ENCODE measurements at regions not wholly inside any gene's neighbourhood (a gene's known extent, or its start where the extent isn't known, plus 50 kb on each side); places are given as distances from the start of the nearest gene placed in this dataset.
A peak's percentile ranks its signal among the peaks of the same experiment; 100 is the strongest.

DNA sequence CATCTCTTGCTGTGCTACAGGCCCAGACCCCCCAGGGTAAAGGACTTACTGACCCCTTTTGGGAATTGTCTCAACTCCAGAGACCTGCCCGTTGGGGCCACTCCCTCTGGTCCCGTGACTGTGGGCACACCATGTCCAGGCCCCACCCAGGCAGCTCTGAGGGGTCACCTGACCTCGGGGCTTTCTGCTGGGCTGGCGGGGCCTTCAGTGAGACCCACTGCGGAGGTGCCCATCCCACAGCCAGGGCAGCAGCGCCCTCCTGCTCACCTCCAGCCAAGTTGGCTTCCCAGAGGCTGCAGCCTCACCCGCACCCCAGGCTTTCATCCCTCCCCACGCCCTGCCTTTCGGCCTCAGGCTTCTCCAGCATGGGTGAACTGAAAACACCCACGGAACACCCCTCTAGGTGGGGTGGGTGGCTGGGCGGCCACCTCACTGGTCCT, 147.2 kb downstream of the DNAJB6 start:
- H3K27me3 ChIP-seq (ENCODE audit: insufficient read depth in 3 of 3, low read length in 2 of 3), result peaks cover 0 to 7% (median 0%) of the 10 kb centered on the region in 3 donors
- intact Hi-C loops (cut with DNase I), result no loop called here
- DNase-seq, result no peak

DNA sequence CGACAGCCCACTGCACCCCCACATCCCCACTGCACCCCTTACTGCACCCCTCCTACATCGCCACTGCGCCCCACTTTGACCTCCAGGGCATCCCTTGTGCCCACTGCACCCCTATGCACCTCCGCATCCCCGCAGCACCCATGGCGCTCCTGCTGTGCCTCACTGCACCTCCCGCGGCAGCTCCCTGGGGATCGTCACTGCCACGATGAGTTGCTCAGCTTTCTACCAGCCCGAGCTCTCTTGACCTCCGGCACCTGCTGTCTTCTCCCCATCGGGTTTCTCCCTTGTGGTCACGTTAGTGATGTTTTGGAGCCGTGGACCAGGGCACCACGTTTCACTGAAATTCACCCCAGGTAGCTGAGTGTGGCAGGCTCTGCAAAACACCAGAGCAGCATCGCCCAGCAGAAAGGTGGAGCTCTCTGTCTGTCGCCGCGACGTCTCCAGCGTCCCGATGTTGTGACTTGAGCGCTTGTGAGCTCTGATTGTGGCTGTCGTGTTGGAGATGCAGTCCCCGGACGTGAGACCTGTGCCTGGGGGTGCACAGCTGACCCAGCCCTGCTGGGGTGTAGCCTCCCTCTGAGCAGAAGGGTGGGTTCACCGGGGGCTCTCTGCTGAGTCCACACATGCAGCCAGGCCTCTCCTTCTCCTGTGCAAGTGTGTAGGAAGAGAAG, 147.7 kb downstream of the DNAJB6 start:
- no peaks in the 10 kb centered on the region for H3K9me3 ChIP-seq
- H3K27me3 ChIP-seq (ENCODE audit: insufficient read depth in 3 of 3, low read length in 2 of 3), result peaks cover 0 to 12% (median 0%) of the 10 kb centered on the region in 3 donors
- H3K27ac ChIP-seq, result no peak overlapping the region
- WGBS, 3 donors, result 76 to 80% (median 79%) methylated on average over 28 of the region's 28 CpGs
- TF ChIP-seq, protein P1, sequence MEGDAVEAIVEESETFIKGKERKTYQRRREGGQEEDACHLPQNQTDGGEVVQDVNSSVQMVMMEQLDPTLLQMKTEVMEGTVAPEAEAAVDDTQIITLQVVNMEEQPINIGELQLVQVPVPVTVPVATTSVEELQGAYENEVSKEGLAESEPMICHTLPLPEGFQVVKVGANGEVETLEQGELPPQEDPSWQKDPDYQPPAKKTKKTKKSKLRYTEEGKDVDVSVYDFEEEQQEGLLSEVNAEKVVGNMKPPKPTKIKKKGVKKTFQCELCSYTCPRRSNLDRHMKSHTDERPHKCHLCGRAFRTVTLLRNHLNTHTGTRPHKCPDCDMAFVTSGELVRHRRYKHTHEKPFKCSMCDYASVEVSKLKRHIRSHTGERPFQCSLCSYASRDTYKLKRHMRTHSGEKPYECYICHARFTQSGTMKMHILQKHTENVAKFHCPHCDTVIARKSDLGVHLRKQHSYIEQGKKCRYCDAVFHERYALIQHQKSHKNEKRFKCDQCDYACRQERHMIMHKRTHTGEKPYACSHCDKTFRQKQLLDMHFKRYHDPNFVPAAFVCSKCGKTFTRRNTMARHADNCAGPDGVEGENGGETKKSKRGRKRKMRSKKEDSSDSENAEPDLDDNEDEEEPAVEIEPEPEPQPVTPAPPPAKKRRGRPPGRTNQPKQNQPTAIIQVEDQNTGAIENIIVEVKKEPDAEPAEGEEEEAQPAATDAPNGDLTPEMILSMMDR (IDR thresholded peaks at IDR 0.05), result no peak
- H3K4me1 ChIP-seq, result no peaks in the 10 kb centered on the region
- H3K4me3 ChIP-seq, result no peak overlapping the region
- ATAC-seq, result no peak
- DNase-seq, result no peak
- H3K36me3 ChIP-seq (ENCODE audit: insufficient read depth in 1 of 2, low read depth in 1 of 2), result no peaks in the 10 kb centered on the region
- intact Hi-C loops (cut with DNase I), result no loop called here

More for the DNA sequence above, 147.2 kb downstream of the DNAJB6 start:
- H3K4me1 ChIP-seq, result no peaks in the 10 kb centered on the region
- WGBS, 3 donors, result 76 to 85% (median 80%) methylated on average over 10 to 11 of the region's 11 CpGs
- H3K4me3 ChIP-seq, result no peak overlapping the region
- ATAC-seq, result peak in 1 of 4 donors; percentile 17
- TF ChIP-seq, protein P1 (IDR thresholded peaks at IDR 0.05), result no peak
- no peaks in the 10 kb centered on the region for H3K36me3 ChIP-seq (ENCODE audit: insufficient read depth in 1 of 2, low read depth in 1 of 2)
- no peaks in the 10 kb centered on the region for H3K9me3 ChIP-seq
- no peak overlapping the region for H3K27ac ChIP-seq

DNA sequence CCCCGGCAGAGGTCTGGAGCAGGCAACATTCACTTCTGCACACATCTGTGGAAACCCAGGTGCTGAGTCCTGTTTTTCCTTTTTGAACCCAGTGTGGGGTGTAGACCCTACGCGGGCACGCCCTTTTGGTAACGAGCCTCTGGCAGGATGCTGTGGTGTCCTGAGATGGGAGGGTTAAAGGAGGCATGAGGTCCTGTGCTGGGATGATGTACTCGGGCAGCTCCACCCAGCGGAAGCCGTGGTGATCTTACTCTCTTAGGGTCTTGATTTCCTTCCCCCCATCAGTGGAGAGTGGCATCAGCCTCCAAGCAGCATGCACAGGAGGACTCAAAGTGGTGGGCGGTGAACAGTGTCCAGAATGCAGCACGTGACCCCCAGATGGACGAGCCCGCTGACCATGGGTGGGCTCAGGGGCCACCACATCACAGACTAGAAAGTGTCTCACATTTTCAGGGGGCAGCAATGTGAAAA, 148.6 kb downstream of the DNAJB6 start:
- intact Hi-C loops (cut with DNase I), result no loop called here
- H3K36me3 ChIP-seq (ENCODE audit: insufficient read depth in 1 of 2, low read depth in 1 of 2), result no peaks in the 10 kb centered on the region
- TF ChIP-seq, protein P1 (IDR thresholded peaks at IDR 0.05), result no peak
- H3K27ac ChIP-seq, result no peak overlapping the region
- WGBS, 3 donors, result 69 to 80% (median 70%) methylated on average over 12 of the region's 12 CpGs
- H3K9me3 ChIP-seq, result no peaks in the 10 kb centered on the region
- DNase-seq (no peak), ATAC-seq (no peak)
- no peak overlapping the region for H3K4me3 ChIP-seq
- H3K4me1 ChIP-seq, result no peaks in the 10 kb centered on the region
- H3K27me3 ChIP-seq (ENCODE audit: insufficient read depth in 3 of 3, low read length in 2 of 3), result peaks cover 0 to 12% (median 0%) of the 10 kb centered on the region in 3 donors

DNA sequence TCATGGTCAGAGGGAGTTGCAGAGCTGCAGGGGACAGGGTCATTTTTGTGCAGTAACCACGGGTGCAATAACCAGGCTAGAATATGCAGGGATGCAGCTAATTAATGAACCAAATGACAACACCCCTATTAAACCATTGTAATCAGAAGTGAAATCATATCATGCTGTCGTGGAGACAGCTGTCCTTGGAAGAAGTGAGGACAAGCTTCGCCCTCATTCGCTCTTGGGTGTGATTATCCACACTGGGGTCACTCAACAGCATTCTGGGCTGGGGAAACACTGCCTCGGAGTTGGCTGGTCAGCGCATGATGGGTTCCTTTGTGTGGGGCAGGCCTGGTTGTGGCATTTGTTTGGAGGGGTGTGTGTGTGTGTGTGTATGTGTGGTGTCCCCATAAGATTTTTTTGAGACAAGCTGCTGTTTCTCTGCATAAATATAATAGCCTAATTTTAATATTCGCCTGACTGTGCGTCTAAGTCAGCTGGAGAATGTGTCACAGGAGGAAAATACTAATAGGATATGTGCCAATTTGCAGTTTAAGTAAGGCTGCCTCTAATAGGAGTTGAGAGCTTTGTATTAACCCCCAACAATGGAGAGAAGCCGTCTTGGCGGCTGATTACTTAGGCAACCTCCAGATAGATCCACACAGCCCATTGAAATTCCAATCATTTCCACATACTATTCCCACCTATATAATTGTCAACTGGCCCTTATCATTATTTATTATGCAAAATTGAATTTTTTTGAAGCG, 149.4 kb downstream of the DNAJB6 start:
- intact Hi-C loops (cut with DNase I), result no loop called here
- TF ChIP-seq, protein P1 (IDR thresholded peaks at IDR 0.05), result no peak
- H3K36me3 ChIP-seq (ENCODE audit: insufficient read depth in 1 of 2, low read depth in 1 of 2), result no peaks in the 10 kb centered on the region
- DNase-seq, result no peak
- 67 to 75% (median 73%) methylated on average over 11 of the region's 11 CpGs for WGBS, 3 donors
- no peak for ATAC-seq
- peaks cover under 1% of the 10 kb centered on the region for H3K9me3 ChIP-seq
- H3K4me3 ChIP-seq, result no peak overlapping the region
- peaks cover 0 to 12% (median 0%) of the 10 kb centered on the region in 3 donors for H3K27me3 ChIP-seq (ENCODE audit: insufficient read depth in 3 of 3, low read length in 2 of 3)
- no peaks in the 10 kb centered on the region for H3K4me1 ChIP-seq
- H3K27ac ChIP-seq, result no peak overlapping the region

All from psoas muscle (tissue), 7 donors.